ENCODE measurements at regions not wholly inside any gene's neighbourhood (a gene's known extent, or its start where the extent isn't known, plus 50 kb on each side); places are given as distances from the start of the nearest gene placed in this dataset.

GRCh38 chr13:67878376-67878775, 648.2 kb upstream of the PCDH9 start:
- Mint-ChIP-seq H3K27me3 (ENCODE audit: insufficient read depth) (no peaks in the 10 kb centered on the region), H3K9me3 (peaks cover 2% of the 10 kb centered on the region), H3K27ac (no peak overlapping the region), H3K4me3 (no peak overlapping the region), H3K4me1 (ENCODE audit: low read depth) (no peaks in the 10 kb centered on the region), H3K36me3 (ENCODE audit: low read depth) (no peaks in the 10 kb centered on the region)
- DNase-seq (ENCODE audit: low spot score), result no peak
- intact Hi-C loops (cut with micrococcal nuclease), result no loop called here

GRCh38 chr13:67877031-67877430, 646.9 kb upstream of the PCDH9 start:
- Mint-ChIP-seq H3K4me3 (no peak overlapping the region), H3K4me1 (ENCODE audit: low read depth) (no peaks in the 10 kb centered on the region), H3K27ac (no peak overlapping the region), H3K36me3 (ENCODE audit: low read depth) (no peaks in the 10 kb centered on the region), H3K27me3 (ENCODE audit: insufficient read depth) (no peaks in the 10 kb centered on the region), H3K9me3 (peaks cover 7% of the 10 kb centered on the region)
- intact Hi-C loops (cut with micrococcal nuclease), result no loop called here
- DNase-seq (ENCODE audit: low spot score), result no peak

GRCh38 chr13:67867206-67867605, 637.1 kb upstream of the PCDH9 start:
- DNase-seq (ENCODE audit: low spot score), result no peak
- H3K27me3 Mint-ChIP-seq (ENCODE audit: insufficient read depth), result no peaks in the 10 kb centered on the region
- intact Hi-C loops (cut with micrococcal nuclease), result no loop called here
- no peak overlapping the region for H3K27ac Mint-ChIP-seq
- peaks cover 16% of the 10 kb centered on the region for H3K9me3 Mint-ChIP-seq
- no peak overlapping the region for H3K4me3 Mint-ChIP-seq
- no peaks in the 10 kb centered on the region for H3K36me3 Mint-ChIP-seq (ENCODE audit: low read depth)
- H3K4me1 Mint-ChIP-seq (ENCODE audit: low read depth), result no peaks in the 10 kb centered on the region

- DNase-seq (ENCODE audit: low spot score), result no peak
- no peak overlapping the region for H3K27ac Mint-ChIP-seq
- H3K4me1 Mint-ChIP-seq (ENCODE audit: low read depth), result no peaks in the 10 kb centered on the region
- peaks cover 11% of the 10 kb centered on the region for H3K9me3 Mint-ChIP-seq
- H3K27me3 Mint-ChIP-seq (ENCODE audit: insufficient read depth), result no peaks in the 10 kb centered on the region
- H3K36me3 Mint-ChIP-seq (ENCODE audit: low read depth), result no peaks in the 10 kb centered on the region
- intact Hi-C loops (cut with micrococcal nuclease), result no loop called here
- H3K4me3 Mint-ChIP-seq, result no peak overlapping the region
Observed at GRCh38 chr13:67860315-67860714, 630.2 kb upstream of the PCDH9 start.

- Mint-ChIP-seq H3K27me3 (ENCODE audit: insufficient read depth) (no peaks in the 10 kb centered on the region), H3K27ac (no peak overlapping the region), H3K36me3 (ENCODE audit: low read depth) (no peaks in the 10 kb centered on the region), H3K4me1 (ENCODE audit: low read depth) (no peaks in the 10 kb centered on the region), H3K4me3 (no peak overlapping the region), H3K9me3 (peaks cover 11% of the 10 kb centered on the region)
- no peak for DNase-seq (ENCODE audit: low spot score)
- intact Hi-C loops (cut with micrococcal nuclease), result no loop called here
Observed at GRCh38 chr13:67859904-67860303, 629.8 kb upstream of the PCDH9 start.

- Mint-ChIP-seq H3K4me1 (ENCODE audit: low read depth) (no peaks in the 10 kb centered on the region), H3K9me3 (peaks cover 11% of the 10 kb centered on the region), H3K36me3 (ENCODE audit: low read depth) (no peaks in the 10 kb centered on the region), H3K27ac (no peak overlapping the region), H3K4me3 (no peak overlapping the region), H3K27me3 (ENCODE audit: insufficient read depth) (no peaks in the 10 kb centered on the region)
- no peak for DNase-seq (ENCODE audit: low spot score)
- intact Hi-C loops (cut with micrococcal nuclease), result no loop called here
Observed at GRCh38 chr13:67857581-67858310, 627.6 kb upstream of the PCDH9 start.

GRCh38 chr13:67856955-67857354, 626.8 kb upstream of the PCDH9 start:
- H3K27ac Mint-ChIP-seq, result no peak overlapping the region
- H3K27me3 Mint-ChIP-seq (ENCODE audit: insufficient read depth), result no peaks in the 10 kb centered on the region
- intact Hi-C loops (cut with micrococcal nuclease), result no loop called here
- peaks cover 9% of the 10 kb centered on the region for H3K9me3 Mint-ChIP-seq
- no peaks in the 10 kb centered on the region for H3K36me3 Mint-ChIP-seq (ENCODE audit: low read depth)
- no peak overlapping the region for H3K4me3 Mint-ChIP-seq
- no peak for DNase-seq (ENCODE audit: low spot score)
- no peaks in the 10 kb centered on the region for H3K4me1 Mint-ChIP-seq (ENCODE audit: low read depth)

- DNase-seq (ENCODE audit: low spot score), result no peak
- no peaks in the 10 kb centered on the region for H3K36me3 Mint-ChIP-seq (ENCODE audit: low read depth)
- no peak overlapping the region for H3K27ac Mint-ChIP-seq
- H3K4me1 Mint-ChIP-seq (ENCODE audit: low read depth), result no peaks in the 10 kb centered on the region
- intact Hi-C loops (cut with micrococcal nuclease), result no loop called here
- no peaks in the 10 kb centered on the region for H3K27me3 Mint-ChIP-seq (ENCODE audit: insufficient read depth)
- no peak overlapping the region for H3K4me3 Mint-ChIP-seq
- peaks cover 13% of the 10 kb centered on the region for H3K9me3 Mint-ChIP-seq
Observed at GRCh38 chr13:67855741-67856238, 625.7 kb upstream of the PCDH9 start.

- DNase-seq (ENCODE audit: low spot score), result no peak
- peaks cover 11% of the 10 kb centered on the region for H3K9me3 Mint-ChIP-seq
- intact Hi-C loops (cut with micrococcal nuclease), result no loop called here
- no peaks in the 10 kb centered on the region for H3K27me3 Mint-ChIP-seq (ENCODE audit: insufficient read depth)
- H3K4me3 Mint-ChIP-seq, result no peak overlapping the region
- no peak overlapping the region for H3K27ac Mint-ChIP-seq
- no peaks in the 10 kb centered on the region for H3K36me3 Mint-ChIP-seq (ENCODE audit: low read depth)
- no peaks in the 10 kb centered on the region for H3K4me1 Mint-ChIP-seq (ENCODE audit: low read depth)
Observed at GRCh38 chr13:67854990-67855389, 624.9 kb upstream of the PCDH9 start.

- Mint-ChIP-seq H3K4me3 (no peak overlapping the region), H3K27ac (no peak overlapping the region), H3K36me3 (ENCODE audit: low read depth) (no peaks in the 10 kb centered on the region), H3K4me1 (ENCODE audit: low read depth) (no peaks in the 10 kb centered on the region), H3K27me3 (ENCODE audit: insufficient read depth) (no peaks in the 10 kb centered on the region), H3K9me3 (peaks cover 10% of the 10 kb centered on the region)
- no peak for DNase-seq (ENCODE audit: low spot score)
- intact Hi-C loops (cut with micrococcal nuclease), result no loop called here
Observed at GRCh38 chr13:67844574-67844973, 614.4 kb upstream of the PCDH9 start.

- no peaks in the 10 kb centered on the region for H3K4me1 Mint-ChIP-seq (ENCODE audit: low read depth)
- intact Hi-C loops (cut with micrococcal nuclease), result no loop called here
Observed at GRCh38 chr13:67841071-67841470, 610.9 kb upstream of the PCDH9 start.

GRCh38 chr13:67833564-67833963, 603.4 kb upstream of the PCDH9 start:
- H3K4me1 Mint-ChIP-seq (ENCODE audit: low read depth), result no peaks in the 10 kb centered on the region
- peaks cover 5% of the 10 kb centered on the region for H3K9me3 Mint-ChIP-seq
- H3K4me3 Mint-ChIP-seq, result no peak overlapping the region
- no peak overlapping the region for H3K27ac Mint-ChIP-seq
- no peaks in the 10 kb centered on the region for H3K27me3 Mint-ChIP-seq (ENCODE audit: insufficient read depth)
- H3K36me3 Mint-ChIP-seq (ENCODE audit: low read depth), result no peaks in the 10 kb centered on the region
- no peak for DNase-seq (ENCODE audit: low spot score)
- intact Hi-C loops (cut with micrococcal nuclease), result no loop called here

More at GRCh38 chr13:67841071-67841470, 610.9 kb upstream of the PCDH9 start:
- H3K9me3 Mint-ChIP-seq, result peaks cover 19% of the 10 kb centered on the region
- DNase-seq (ENCODE audit: low spot score), result no peak
- no peak overlapping the region for H3K27ac Mint-ChIP-seq
- H3K27me3 Mint-ChIP-seq (ENCODE audit: insufficient read depth), result no peaks in the 10 kb centered on the region
- no peaks in the 10 kb centered on the region for H3K36me3 Mint-ChIP-seq (ENCODE audit: low read depth)
- no peak overlapping the region for H3K4me3 Mint-ChIP-seq

- Mint-ChIP-seq H3K4me1 (ENCODE audit: low read depth) (no peaks in the 10 kb centered on the region), H3K4me3 (no peak overlapping the region), H3K9me3 (peaks cover 17% of the 10 kb centered on the region), H3K27me3 (ENCODE audit: insufficient read depth) (no peaks in the 10 kb centered on the region), H3K27ac (no peak overlapping the region), H3K36me3 (ENCODE audit: low read depth) (no peaks in the 10 kb centered on the region)
- DNase-seq (ENCODE audit: low spot score), result no peak
- intact Hi-C loops (cut with micrococcal nuclease), result no loop called here
Observed at GRCh38 chr13:67829641-67830040, 599.5 kb upstream of the PCDH9 start.

- Mint-ChIP-seq H3K4me1 (ENCODE audit: low read depth) (no peaks in the 10 kb centered on the region), H3K9me3 (peaks cover 17% of the 10 kb centered on the region), H3K4me3 (no peak overlapping the region), H3K27me3 (ENCODE audit: insufficient read depth) (no peaks in the 10 kb centered on the region), H3K27ac (no peak overlapping the region), H3K36me3 (ENCODE audit: low read depth) (no peaks in the 10 kb centered on the region)
- intact Hi-C loops (cut with micrococcal nuclease), result no loop called here
- no peak for DNase-seq (ENCODE audit: low spot score)
Observed at GRCh38 chr13:67827992-67828391, 597.9 kb upstream of the PCDH9 start.

All from activated T-helper 1 cell treated with anti-CD3 and anti-CD28 coated beads, Interleukin-12 subunit alpha, Interleukin-12 subunit beta, Interleukin-2, Interleukin-4 antibody, amounts not matched to agents 30 ng/mL and 10 ng/mL and 1 ng/mL, durations not matched to agents 14 hours and 24 hours and 36 hours (primary cell).